ENCODE measurements at regions not wholly inside any gene's neighbourhood (a gene's known extent, or its start where the extent isn't known, plus 50 kb on each side); places are given as distances from the start of the nearest gene placed in this dataset.

GRCh38 chr14:98056946-98057345 is 1215.1 kb downstream of the BCL11B start:
- in situ Hi-C loops (cut with MboI; ENCODE audit: low sequenced_read_pairs, unreplicated experiment): no loop called here
- DNase-seq (ENCODE audit: low spot score): no peak
- TF ChIP-seq CTCF (IDR thresholded peaks at IDR 0.05; ENCODE audit: borderline replicate concordance, control extremely low read depth, extremely low read depth, insufficient read depth, missing control alignments): no peak

- DNase-seq (ENCODE audit: low spot score): no peak
- TF ChIP-seq CTCF (IDR thresholded peaks at IDR 0.05; ENCODE audit: borderline replicate concordance, control extremely low read depth, extremely low read depth, insufficient read depth, missing control alignments): no peak
- in situ Hi-C loops (cut with MboI; ENCODE audit: low sequenced_read_pairs, unreplicated experiment): no loop called here
Observed at GRCh38 chr14:98059106-98059505, 1212.9 kb downstream of the BCL11B start.

GRCh38 chr14:98062083-98062482 is 1209.9 kb downstream of the BCL11B start:
- in situ Hi-C loops (cut with MboI; ENCODE audit: low sequenced_read_pairs, unreplicated experiment): no loop called here
- TF ChIP-seq CTCF (IDR thresholded peaks at IDR 0.05; ENCODE audit: borderline replicate concordance, control extremely low read depth, extremely low read depth, insufficient read depth, missing control alignments): no peak
- DNase-seq (ENCODE audit: low spot score): no peak

GRCh38 chr14:98069712-98070171 is 1202.3 kb downstream of the BCL11B start:
- no peak for TF ChIP-seq CTCF (IDR thresholded peaks at IDR 0.05; ENCODE audit: borderline replicate concordance, control extremely low read depth, extremely low read depth, insufficient read depth, missing control alignments)
- in situ Hi-C loops (cut with MboI; ENCODE audit: low sequenced_read_pairs, unreplicated experiment): no loop called here
- DNase-seq (ENCODE audit: low spot score): no peak

- no peak for DNase-seq (ENCODE audit: low spot score)
- in situ Hi-C loops (cut with MboI; ENCODE audit: low sequenced_read_pairs, unreplicated experiment): no loop called here
- TF ChIP-seq CTCF (IDR thresholded peaks at IDR 0.05; ENCODE audit: borderline replicate concordance, control extremely low read depth, extremely low read depth, insufficient read depth, missing control alignments): no peak
Observed at GRCh38 chr14:98070536-98070935, 1201.5 kb downstream of the BCL11B start.

- in situ Hi-C loops (cut with MboI; ENCODE audit: low sequenced_read_pairs, unreplicated experiment): no loop called here
- no peak for DNase-seq (ENCODE audit: low spot score)
- no peak for TF ChIP-seq CTCF (IDR thresholded peaks at IDR 0.05; ENCODE audit: borderline replicate concordance, control extremely low read depth, extremely low read depth, insufficient read depth, missing control alignments)
Observed at GRCh38 chr14:98074111-98074510, 1197.9 kb downstream of the BCL11B start.

GRCh38 chr14:98077176-98077575 is 1194.8 kb downstream of the BCL11B start:
- no peak for TF ChIP-seq CTCF (IDR thresholded peaks at IDR 0.05; ENCODE audit: borderline replicate concordance, control extremely low read depth, extremely low read depth, insufficient read depth, missing control alignments)
- DNase-seq (ENCODE audit: low spot score): no peak
- in situ Hi-C loops (cut with MboI; ENCODE audit: low sequenced_read_pairs, unreplicated experiment): no loop called here
